Naive B cell (primary cell): ENCODE measurements at regions not wholly inside any gene's neighbourhood (a gene's known extent, or its start where the extent isn't known, plus 50 kb on each side); places are given as distances from the start of the nearest gene placed in this dataset.
"Not testable (repeated sequence)": the region's sequence is repeated elsewhere in the genome, so short reads cannot be mapped to it uniquely, and the experiment has no call there.

Experiments
- ATAC-seq, 2 donors: fragments of 150-1000 bp; cut with Tn5 transposase; 2 replicates each; pipeline ENCODE4 v1.10.0; 2021; ENCODE audit warnings: low read depth in 2 of 2, mild to moderate bottlenecking in 2 of 2, moderate library complexity in 2 of 2
- DNase-seq: peaks from one replicate; pipeline ENCODE4 v3.0.0; 2022
- H3K27ac Mint-ChIP-seq, 6 donors: one replicate each; pipeline ENCODE4 v1.8.0; 2020 to 2022; ENCODE audit warnings: mild to moderate bottlenecking in 6 of 6, mixed read lengths in 6 of 6, moderate library complexity in 5 of 6, inconsistent platforms in 2 of 6
- H3K27me3 Mint-ChIP-seq, 3 donors: one replicate each; pipeline ENCODE4 v1.8.0; 2021 to 2022; ENCODE audit warnings: mixed read lengths in 3 of 3, mild to moderate bottlenecking in 1 of 3
- H3K36me3 Mint-ChIP-seq, 2 donors: one replicate each; pipeline ENCODE4 v1.8.0; 2020 to 2022; ENCODE audit warnings: mixed read lengths in 2 of 2, inconsistent platforms in 1 of 2, mild to moderate bottlenecking in 1 of 2
- H3K4me1 Mint-ChIP-seq, 3 donors: one replicate each; pipeline ENCODE4 v1.8.0; 2020 to 2022; ENCODE audit warnings: mixed read lengths in 3 of 3, inconsistent platforms in 1 of 3, mild to moderate bottlenecking in 1 of 3, moderate library complexity in 1 of 3
- H3K4me3 Mint-ChIP-seq, 8 donors: one replicate each; pipeline ENCODE4 v1.8.0; 2020 to 2022; ENCODE audit warnings: mild to moderate bottlenecking in 8 of 8, mixed read lengths in 8 of 8, moderate library complexity in 8 of 8, inconsistent platforms in 2 of 8
- H3K9me3 Mint-ChIP-seq, 7 donors: one replicate each; pipeline ENCODE4 v1.8.0; 2020 to 2022; ENCODE audit warnings: mixed read lengths in 7 of 7, mild to moderate bottlenecking in 5 of 7, inconsistent platforms in 2 of 7, moderate library complexity in 1 of 7

DNA sequence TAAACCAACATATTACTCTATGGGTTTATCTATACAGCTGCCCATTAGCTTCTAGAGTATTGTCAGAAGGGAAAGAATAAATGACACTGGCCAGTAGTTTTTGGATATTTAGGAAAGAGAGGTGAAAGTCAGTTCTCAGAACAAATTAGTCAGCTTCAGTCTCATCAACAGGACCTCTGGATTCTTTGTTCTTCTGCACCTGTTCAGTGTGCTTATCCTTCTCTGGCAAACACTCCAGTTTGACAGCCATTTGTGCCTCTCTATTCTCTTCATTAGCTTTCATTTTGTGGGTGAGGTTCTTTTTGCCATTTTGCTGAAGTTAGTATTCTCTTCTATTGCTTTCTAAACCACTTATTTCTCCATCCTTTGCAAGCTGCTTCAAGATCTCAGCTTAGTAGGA lies 107.0 kb downstream of the PCDH18 start:
- Mint-ChIP-seq H3K27me3 (no peaks in the 10 kb centered on the region), H3K4me1 (no peaks in the 10 kb centered on the region), H3K4me3 (no peak overlapping the region), H3K27ac (no peak overlapping the region), H3K36me3 (no peaks in the 10 kb centered on the region), H3K9me3 (peaks cover 2 to 11% (median 5%) of the 10 kb centered on the region in 7 donors)
- no peak for ATAC-seq
- DNase-seq = no peak

DNA sequence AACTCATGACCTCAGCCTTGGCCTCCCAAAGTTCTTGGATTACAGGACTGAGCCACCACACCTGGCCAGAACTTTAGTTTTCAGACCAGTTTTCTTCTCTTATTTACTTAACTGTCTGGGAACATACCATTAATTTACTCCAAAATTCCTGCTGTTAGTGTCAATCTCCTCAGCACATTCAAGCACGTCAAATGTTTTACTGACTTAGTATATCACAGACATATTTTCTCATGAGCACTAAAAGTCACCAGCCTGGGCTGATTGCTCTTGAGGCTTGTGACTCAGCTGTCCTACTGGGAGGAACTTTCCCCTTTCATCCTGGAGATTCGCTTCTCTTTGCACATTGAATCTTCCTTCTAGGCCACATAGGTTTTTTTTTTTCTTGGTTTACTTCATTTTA lies 109.6 kb downstream of the PCDH18 start:
- Mint-ChIP-seq H3K27ac (peak overlapping the region in 1 of 6 donors; percentile 49), H3K27me3 (no peaks in the 10 kb centered on the region), H3K9me3 (peaks cover 2 to 7% (median 6%) of the 10 kb centered on the region in 7 donors), H3K4me3 (no peak overlapping the region), H3K36me3 (no peaks in the 10 kb centered on the region), H3K4me1 (no peaks in the 10 kb centered on the region)
- ATAC-seq (no peak), DNase-seq (no peak)

- DNase-seq (no peak), ATAC-seq (no peak)
- no peaks in the 10 kb centered on the region for H3K4me1 Mint-ChIP-seq
- no peaks in the 10 kb centered on the region for H3K36me3 Mint-ChIP-seq
- H3K4me3 Mint-ChIP-seq = no peak overlapping the region
- H3K27ac Mint-ChIP-seq = no peak overlapping the region
- H3K27me3 Mint-ChIP-seq = no peaks in the 10 kb centered on the region
- peaks cover 2 to 7% (median 6%) of the 10 kb centered on the region in 7 donors for H3K9me3 Mint-ChIP-seq
Measured at GRCh38 chr4:137421796-137422195, 110.5 kb downstream of the PCDH18 start.

DNA sequence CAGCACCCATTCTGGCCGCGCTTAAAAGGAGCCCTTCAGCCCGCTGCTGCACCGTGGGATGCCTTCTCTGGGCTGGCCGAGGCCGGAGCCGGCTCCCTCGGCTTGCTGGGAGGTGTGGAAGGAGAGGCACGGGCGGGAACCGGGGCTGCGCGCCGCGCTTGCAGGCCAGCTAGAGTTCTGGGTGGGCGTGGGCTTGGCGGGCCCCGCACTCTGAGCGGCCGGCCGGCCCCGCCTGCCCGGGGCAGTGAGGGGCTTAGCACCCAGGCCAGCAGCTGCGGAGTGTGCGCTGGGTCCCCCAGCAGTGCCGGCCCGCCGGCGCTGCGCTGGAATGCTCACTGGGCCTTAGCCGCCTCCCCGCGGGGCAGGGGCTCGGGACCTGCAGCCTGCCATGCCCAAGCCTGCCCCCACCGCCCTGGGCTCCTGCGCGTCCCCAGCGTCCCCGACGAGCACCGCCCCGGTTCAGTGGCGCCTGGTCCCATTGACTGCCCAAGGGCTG lies 111.3 kb downstream of the PCDH18 start:
- H3K27me3 Mint-ChIP-seq = no peaks in the 10 kb centered on the region
- no peak overlapping the region for H3K27ac Mint-ChIP-seq
- peaks cover 2 to 7% (median 6%) of the 10 kb centered on the region in 7 donors for H3K9me3 Mint-ChIP-seq
- no peaks in the 10 kb centered on the region for H3K36me3 Mint-ChIP-seq
- DNase-seq = no peak
- ATAC-seq = no peak
- no peaks in the 10 kb centered on the region for H3K4me1 Mint-ChIP-seq
- no peak overlapping the region for H3K4me3 Mint-ChIP-seq

- no peaks in the 10 kb centered on the region for H3K36me3 Mint-ChIP-seq
- no peaks in the 10 kb centered on the region for H3K4me1 Mint-ChIP-seq
- ATAC-seq (no peak), DNase-seq (no peak)
- H3K27me3 Mint-ChIP-seq = no peaks in the 10 kb centered on the region
- no peak overlapping the region for H3K27ac Mint-ChIP-seq
- H3K9me3 Mint-ChIP-seq = peaks cover 0 to 12% (median 4%) of the 10 kb centered on the region in 7 donors
- no peak overlapping the region for H3K4me3 Mint-ChIP-seq
Measured at GRCh38 chr4:137417676-137418075, 114.6 kb downstream of the PCDH18 start.

DNA sequence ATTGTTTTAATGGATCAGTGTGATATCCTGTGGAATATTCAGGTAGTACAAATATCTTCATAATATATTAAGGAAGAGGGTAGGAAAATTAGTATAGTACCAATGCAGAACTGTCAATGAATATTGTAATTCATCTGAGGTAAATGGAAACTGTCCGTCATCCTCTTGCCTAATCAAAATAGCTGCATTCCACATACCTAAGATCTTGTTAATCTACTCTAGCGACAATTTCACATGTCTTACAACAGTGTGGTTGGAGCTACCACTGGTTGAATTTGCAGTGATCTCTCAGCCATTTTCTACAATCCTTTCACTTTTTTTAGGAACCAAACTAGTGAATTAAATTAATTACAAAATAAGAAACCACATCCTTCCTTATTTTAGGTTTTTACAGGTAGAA lies 117.5 kb downstream of the PCDH18 start:
- no peak for ATAC-seq
- DNase-seq = no peak
- Mint-ChIP-seq H3K4me1 (no peaks in the 10 kb centered on the region), H3K27me3 (no peaks in the 10 kb centered on the region), H3K36me3 (no peaks in the 10 kb centered on the region), H3K9me3 (peaks cover 0 to 6% (median 0%) of the 10 kb centered on the region in 7 donors), H3K27ac (no peak overlapping the region), H3K4me3 (no peak overlapping the region)

GRCh38 chr4:137408527-137409177 lies 123.6 kb downstream of the PCDH18 start:
- Mint-ChIP-seq H3K4me1 (no peaks in the 10 kb centered on the region), H3K27me3 (no peaks in the 10 kb centered on the region), H3K4me3 (no peak overlapping the region), H3K9me3 (peaks cover 0 to 8% (median 0%) of the 10 kb centered on the region in 7 donors), H3K27ac (no peak overlapping the region), H3K36me3 (no peaks in the 10 kb centered on the region)
- DNase-seq (no peak), ATAC-seq (no peak)

DNA sequence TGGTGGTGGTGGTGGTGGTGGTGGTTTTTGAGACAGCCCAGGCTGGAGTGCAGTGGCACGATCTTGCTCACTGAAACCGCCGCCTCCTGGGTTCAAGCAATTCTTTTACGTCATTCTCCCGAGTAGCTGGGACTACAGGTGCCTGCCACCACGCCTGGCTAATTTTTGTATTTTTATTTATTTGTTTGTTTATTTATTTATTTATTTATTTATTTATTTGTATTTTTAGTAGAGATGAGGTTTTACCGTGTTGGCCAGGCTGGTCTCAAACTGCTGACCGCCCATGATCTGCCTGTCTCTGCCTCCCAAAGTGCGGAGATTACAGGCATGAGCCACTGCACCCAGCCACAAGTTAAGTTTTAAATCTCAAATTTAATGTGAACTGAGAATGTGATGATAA lies 126.5 kb downstream of the PCDH18 start:
- H3K27ac Mint-ChIP-seq, H3K4me1 Mint-ChIP-seq, H3K9me3 Mint-ChIP-seq, DNase-seq, ATAC-seq, H3K4me3 Mint-ChIP-seq, H3K27me3 Mint-ChIP-seq, H3K36me3 Mint-ChIP-seq: not testable (repeated sequence)

DNA sequence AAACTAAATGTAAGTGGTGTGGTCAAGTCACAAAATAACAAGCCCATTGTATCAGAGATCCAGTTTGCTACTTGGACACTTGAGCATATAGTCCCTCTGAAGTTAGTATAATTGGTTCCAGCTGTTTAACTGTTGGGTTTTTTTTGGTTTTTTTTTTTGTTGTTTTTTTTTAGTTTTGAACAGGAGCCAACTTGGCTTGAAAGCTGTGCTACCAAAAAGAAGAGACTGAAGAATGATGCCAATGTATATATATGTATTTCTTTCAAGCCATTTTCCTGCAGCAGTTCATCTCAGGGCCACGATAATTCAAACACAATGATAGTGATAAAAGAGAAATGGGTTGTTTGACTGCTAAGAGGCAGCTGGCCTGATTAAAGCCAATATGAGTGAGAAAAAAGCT lies 138.3 kb downstream of the PCDH18 start:
- DNase-seq (no peak), ATAC-seq (no peak)
- H3K36me3 Mint-ChIP-seq = no peaks in the 10 kb centered on the region
- H3K27ac Mint-ChIP-seq = no peak overlapping the region
- no peaks in the 10 kb centered on the region for H3K9me3 Mint-ChIP-seq
- no peaks in the 10 kb centered on the region for H3K27me3 Mint-ChIP-seq
- H3K4me3 Mint-ChIP-seq = no peak overlapping the region
- no peaks in the 10 kb centered on the region for H3K4me1 Mint-ChIP-seq

DNA sequence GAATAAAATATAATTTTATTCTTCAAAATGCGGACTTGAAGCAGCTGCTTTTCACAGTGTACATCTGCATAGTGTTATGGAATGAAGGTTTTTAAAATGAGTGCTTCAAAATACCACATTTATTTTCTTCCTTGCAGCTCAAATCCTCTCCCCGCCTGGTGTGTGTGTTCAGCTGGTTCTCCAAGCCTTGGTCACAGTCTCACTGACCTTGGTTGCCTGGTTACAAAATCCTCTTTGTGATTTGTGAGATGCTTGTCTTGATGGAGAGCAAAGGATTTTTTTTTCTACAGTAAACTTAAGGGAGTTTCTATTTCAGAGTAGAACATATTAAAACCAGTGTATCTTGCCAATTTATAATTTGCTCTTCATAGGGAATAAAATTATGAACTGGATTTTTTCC lies 139.2 kb downstream of the PCDH18 start:
- Mint-ChIP-seq H3K36me3 (no peaks in the 10 kb centered on the region), H3K27me3 (no peaks in the 10 kb centered on the region), H3K4me3 (no peak overlapping the region), H3K27ac (no peak overlapping the region), H3K9me3 (no peaks in the 10 kb centered on the region), H3K4me1 (no peaks in the 10 kb centered on the region)
- DNase-seq (no peak), ATAC-seq (no peak)

DNA sequence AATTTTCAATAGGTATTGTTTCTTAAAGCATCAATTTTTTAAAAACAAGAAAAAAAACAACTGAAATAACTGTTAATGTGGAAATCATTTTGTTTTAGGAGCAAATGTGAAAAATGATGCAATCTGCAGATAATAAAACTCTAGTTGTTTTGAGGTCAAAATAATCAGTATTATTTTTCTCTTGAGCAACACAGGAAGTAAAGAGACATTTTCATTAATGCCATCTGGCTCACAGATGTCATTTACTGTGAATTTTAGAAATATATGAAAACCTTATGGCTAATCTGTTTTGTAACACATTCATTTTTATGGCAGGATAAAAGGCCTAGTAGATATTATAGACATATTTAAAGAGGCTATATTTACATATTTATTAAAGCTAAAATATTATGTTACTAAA lies 141.6 kb downstream of the PCDH18 start:
- no peak overlapping the region for H3K4me3 Mint-ChIP-seq

DNA sequence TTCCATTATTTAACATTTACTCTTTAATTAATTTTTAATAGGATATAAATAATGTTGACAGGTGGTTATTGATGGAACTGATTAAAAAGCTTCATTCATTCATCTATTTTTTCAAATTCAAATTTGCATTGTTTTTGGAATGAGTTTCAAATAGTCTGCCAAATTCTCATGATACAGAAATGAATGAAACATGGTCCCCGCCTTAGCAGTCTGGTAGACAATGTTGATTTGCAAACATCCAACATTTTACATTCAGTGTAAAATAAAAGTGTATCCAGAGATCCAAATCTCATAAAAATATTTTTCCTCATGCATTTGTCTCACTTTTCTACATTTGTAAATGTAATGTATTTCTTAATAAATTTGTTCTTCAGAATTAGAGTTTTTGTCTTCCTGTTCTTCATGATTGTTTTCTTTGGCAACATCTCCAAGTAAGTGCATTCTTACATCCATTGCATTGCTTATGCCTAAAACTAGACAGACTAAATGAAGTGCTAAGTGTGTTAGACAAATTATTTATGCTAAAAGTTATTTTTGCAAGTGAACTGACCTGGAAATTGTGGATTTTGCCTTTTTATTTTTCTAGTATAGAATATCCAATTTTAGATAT lies 142.3 kb downstream of the PCDH18 start:
- H3K4me1 Mint-ChIP-seq = no peaks in the 10 kb centered on the region
- H3K27me3 Mint-ChIP-seq = no peaks in the 10 kb centered on the region
- no peak overlapping the region for H3K4me3 Mint-ChIP-seq
- H3K27ac Mint-ChIP-seq = peak overlapping the region in 1 of 6 donors; percentile 41
- H3K36me3 Mint-ChIP-seq = no peaks in the 10 kb centered on the region
- DNase-seq (no peak), ATAC-seq (no peak)
- H3K9me3 Mint-ChIP-seq = no peaks in the 10 kb centered on the region

More for the DNA sequence above, 141.6 kb downstream of the PCDH18 start:
- Mint-ChIP-seq H3K36me3 (no peaks in the 10 kb centered on the region), H3K27ac (no peak overlapping the region), H3K9me3 (no peaks in the 10 kb centered on the region), H3K4me1 (no peaks in the 10 kb centered on the region), H3K27me3 (no peaks in the 10 kb centered on the region)
- DNase-seq = no peak
- ATAC-seq = no peak

DNA sequence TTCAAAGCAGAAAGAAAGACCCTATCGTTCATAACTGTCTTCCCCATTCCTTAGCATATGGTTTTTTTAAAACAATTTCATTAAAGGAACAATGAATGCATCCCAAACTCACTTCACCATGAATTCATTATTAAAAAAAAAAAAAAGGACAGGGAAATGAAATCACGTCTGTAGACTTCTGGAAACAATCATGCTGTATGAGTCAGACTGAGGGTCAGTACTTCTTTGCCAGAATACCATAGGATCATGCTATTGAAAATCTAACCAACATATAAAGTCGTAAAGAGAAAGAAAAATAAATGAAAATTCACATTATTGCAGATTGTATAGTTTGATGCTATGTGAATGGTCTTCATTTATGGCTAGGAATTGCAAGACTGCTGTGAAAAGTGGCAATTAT lies 144.4 kb downstream of the PCDH18 start:
- no peaks in the 10 kb centered on the region for H3K4me1 Mint-ChIP-seq

DNA sequence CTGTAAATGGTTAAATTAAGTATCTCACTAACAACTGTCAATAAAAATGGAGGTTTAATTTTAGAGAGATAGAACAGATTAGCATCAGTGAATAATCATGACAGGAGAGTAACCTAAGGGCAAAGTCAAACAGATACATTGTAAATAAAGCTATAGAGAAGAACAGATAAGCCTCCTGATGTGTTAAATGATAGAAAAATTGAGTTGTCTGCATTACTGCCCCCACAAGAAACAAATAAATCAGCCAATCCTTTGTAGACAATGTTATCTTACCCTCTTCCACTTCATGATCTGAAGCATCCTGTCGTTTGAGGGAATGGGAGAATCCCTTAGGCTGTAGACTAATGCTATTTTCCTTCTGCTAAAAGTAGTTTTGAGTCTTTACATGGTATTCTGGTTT lies 147.8 kb downstream of the PCDH18 start:
- no peak for ATAC-seq
- H3K36me3 Mint-ChIP-seq = no peaks in the 10 kb centered on the region

More for the DNA sequence above, 144.4 kb downstream of the PCDH18 start:
- H3K4me3 Mint-ChIP-seq = no peak overlapping the region
- no peak overlapping the region for H3K27ac Mint-ChIP-seq
- no peaks in the 10 kb centered on the region for H3K27me3 Mint-ChIP-seq
- H3K36me3 Mint-ChIP-seq = no peaks in the 10 kb centered on the region
- H3K9me3 Mint-ChIP-seq = peaks cover 0 to 1% (median 0%) of the 10 kb centered on the region in 7 donors
- ATAC-seq (no peak), DNase-seq (no peak)

More for the DNA sequence above, 147.8 kb downstream of the PCDH18 start:
- Mint-ChIP-seq H3K9me3 (peaks cover 0 to 3% (median 0%) of the 10 kb centered on the region in 7 donors), H3K27me3 (no peaks in the 10 kb centered on the region), H3K4me3 (no peak overlapping the region), H3K4me1 (no peaks in the 10 kb centered on the region), H3K27ac (no peak overlapping the region)
- no peak for DNase-seq
